BE2C (cell line): ENCODE measurements at regions not wholly inside any gene's neighbourhood (a gene's known extent, or its start where the extent isn't known, plus 50 kb on each side); places are given as distances from the start of the nearest gene placed in this dataset.

Experiments
- DNase-seq: peaks from one replicate; pipeline ENCODE4 v3.0.0-alpha.2; 2020
- H3K27me3 ChIP-seq: fragments of 250-450 bp; sonication (Bioruptor Pico); 2 replicates; pipeline ENCODE4 v1.5.1; 2020; ENCODE audit warnings: mild to moderate bottlenecking
- H3K36me3 ChIP-seq: fragments of 250-450 bp; sonication (Bioruptor Pico); 2 replicates; pipeline ENCODE4 v1.5.1; 2020; ENCODE audit warnings: mild to moderate bottlenecking
- H3K4me1 ChIP-seq: fragments of 250-450 bp; sonication (Bioruptor Pico); 2 replicates; pipeline ENCODE4 v1.5.1; 2020
- H3K4me3 ChIP-seq: 2 replicates; pipeline ENCODE4 v1.5.1; 2011; ENCODE audit warnings: low read depth, low read length
- H3K9me3 ChIP-seq: fragments of 250-450 bp; sonication (Bioruptor Pico); 2 replicates; pipeline ENCODE4 v1.5.1; 2020
- CTCF ChIP-seq: IDR thresholded peaks from 2 replicates; pipeline ENCODE4 v1.5.1; 2012; ENCODE audit warnings: mild to moderate bottlenecking, low read depth, low read length

GRCh38 chr21:22632176-22632575 lies 1634.0 kb downstream of the NCAM2 start:
- no peak for DNase-seq
- Histone ChIP-seq H3K4me1 (no peaks in the 10 kb centered on the region), H3K36me3 (no peaks in the 10 kb centered on the region), H3K4me3 (no peak overlapping the region), H3K27me3 (no peaks in the 10 kb centered on the region), H3K9me3 (no peaks in the 10 kb centered on the region)
- no peak for TF ChIP-seq CTCF

GRCh38 chr21:22649246-22649645 lies 1651.0 kb downstream of the NCAM2 start:
- Histone ChIP-seq H3K27me3 (no peaks in the 10 kb centered on the region), H3K9me3 (no peaks in the 10 kb centered on the region)
- DNase-seq = no peak

GRCh38 chr21:22650226-22650625 lies 1652.0 kb downstream of the NCAM2 start:
- Histone ChIP-seq H3K27me3 (no peaks in the 10 kb centered on the region), H3K4me1 (no peaks in the 10 kb centered on the region), H3K36me3 (no peaks in the 10 kb centered on the region), H3K4me3 (no peak overlapping the region), H3K9me3 (no peaks in the 10 kb centered on the region)
- no peak for TF ChIP-seq CTCF
- no peak for DNase-seq

More at GRCh38 chr21:22649246-22649645, 1651.0 kb downstream of the NCAM2 start:
- Histone ChIP-seq H3K4me3 (no peak overlapping the region), H3K36me3 (no peaks in the 10 kb centered on the region), H3K4me1 (no peaks in the 10 kb centered on the region)
- no peak for TF ChIP-seq CTCF

- Histone ChIP-seq H3K4me3 (no peak overlapping the region), H3K9me3 (no peaks in the 10 kb centered on the region), H3K27me3 (no peaks in the 10 kb centered on the region), H3K4me1 (no peaks in the 10 kb centered on the region), H3K36me3 (no peaks in the 10 kb centered on the region)
- no peak for TF ChIP-seq CTCF
- DNase-seq = no peak
Observed at GRCh38 chr21:22657781-22658180, 1659.6 kb downstream of the NCAM2 start.

DNA sequence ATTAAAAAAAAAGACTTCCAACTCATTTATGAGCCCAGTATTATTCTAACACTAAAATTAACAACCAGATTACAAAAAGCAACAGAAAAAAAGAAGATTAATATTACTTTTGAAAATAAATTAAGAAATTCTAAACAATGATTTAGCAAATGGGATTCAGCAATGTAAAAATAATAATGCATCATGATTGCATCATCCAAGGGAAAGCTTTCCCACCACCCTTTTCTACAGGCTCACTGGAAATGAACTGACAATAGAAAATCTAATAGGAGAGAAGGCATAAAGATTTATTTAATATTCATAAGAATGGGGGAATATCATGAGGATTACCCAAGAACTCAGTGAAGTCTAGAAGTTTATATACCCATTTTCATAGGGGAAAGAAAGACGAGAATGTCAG lies 1671.9 kb downstream of the NCAM2 start:
- no peaks in the 10 kb centered on the region for H3K27me3 ChIP-seq
- H3K4me3 ChIP-seq = no peak overlapping the region
- no peaks in the 10 kb centered on the region for H3K9me3 ChIP-seq
- TF ChIP-seq CTCF = no peak
- no peaks in the 10 kb centered on the region for H3K36me3 ChIP-seq
- peaks cover 4% of the 10 kb centered on the region; the same call in 1 of the 2 replicates for H3K4me1 ChIP-seq
- no peak for DNase-seq

GRCh38 chr21:22679207-22679606 lies 1681.0 kb downstream of the NCAM2 start:
- H3K4me1 ChIP-seq = no peaks in the 10 kb centered on the region
- no peak overlapping the region for H3K4me3 ChIP-seq
- H3K36me3 ChIP-seq = no peaks in the 10 kb centered on the region
- DNase-seq = no peak
- H3K27me3 ChIP-seq = no peaks in the 10 kb centered on the region
- no peaks in the 10 kb centered on the region for H3K9me3 ChIP-seq
- TF ChIP-seq CTCF = no peak
